Stimulated activated CD8-positive, alpha-beta memory T cell treated with anti-CD3 and anti-CD28 coated beads, Interleukin-15, amount 100 ng/mL, for 48 hours (primary cell): ENCODE measurements at regions not wholly inside any gene's neighbourhood (a gene's known extent, or its start where the extent isn't known, plus 50 kb on each side); places are given as distances from the start of the nearest gene placed in this dataset.

ENCODE experiments used
- DNase-seq, 2 donors: peaks; one replicate each; pipeline ENCODE4 v3.0.0-alpha.2; 2020; ENCODE audit warnings: low read depth in 2 of 2

DNA sequence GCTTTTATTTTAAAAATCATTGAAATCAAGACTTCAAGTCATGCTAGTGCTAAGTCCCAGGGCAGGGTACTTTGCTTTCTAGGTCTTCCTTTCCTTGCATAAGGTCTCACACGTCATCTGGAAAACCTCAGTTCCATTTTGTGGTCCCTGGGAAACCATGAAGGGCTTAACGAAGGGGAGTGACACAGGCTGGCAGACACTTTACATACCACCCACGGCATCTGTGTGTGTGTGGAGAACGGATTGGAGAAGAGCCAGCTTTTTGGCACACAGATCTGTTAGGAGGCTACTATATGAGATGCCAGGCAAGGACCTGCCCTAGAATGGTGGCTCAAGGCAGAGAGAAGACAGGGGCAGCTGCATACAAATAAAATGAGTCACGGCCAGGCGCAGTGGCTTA lies 107.5 kb upstream of the NSMCE3 start:
- DNase-seq: no peak

DNA sequence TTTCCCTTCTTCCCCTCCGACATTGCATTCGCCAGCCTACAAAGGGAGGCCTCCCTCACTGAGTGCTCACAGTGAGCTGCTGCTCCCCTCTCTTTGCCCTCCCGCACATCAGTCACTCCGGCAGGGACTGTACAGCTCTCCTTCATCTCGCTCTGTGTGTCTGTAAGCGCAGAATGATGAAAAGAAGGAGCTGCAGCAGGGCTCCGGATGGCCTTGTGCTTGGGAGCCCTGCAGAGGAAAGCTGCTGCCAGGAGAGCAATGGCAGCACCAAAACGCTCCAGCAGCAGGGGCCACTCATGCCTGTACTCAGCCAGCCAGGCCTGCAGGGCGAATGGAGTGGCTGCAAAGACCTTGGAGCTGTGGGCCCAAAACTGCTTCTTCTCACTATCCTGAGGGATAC lies 107.0 kb upstream of the NSMCE3 start:
- DNase-seq: no peak

DNA sequence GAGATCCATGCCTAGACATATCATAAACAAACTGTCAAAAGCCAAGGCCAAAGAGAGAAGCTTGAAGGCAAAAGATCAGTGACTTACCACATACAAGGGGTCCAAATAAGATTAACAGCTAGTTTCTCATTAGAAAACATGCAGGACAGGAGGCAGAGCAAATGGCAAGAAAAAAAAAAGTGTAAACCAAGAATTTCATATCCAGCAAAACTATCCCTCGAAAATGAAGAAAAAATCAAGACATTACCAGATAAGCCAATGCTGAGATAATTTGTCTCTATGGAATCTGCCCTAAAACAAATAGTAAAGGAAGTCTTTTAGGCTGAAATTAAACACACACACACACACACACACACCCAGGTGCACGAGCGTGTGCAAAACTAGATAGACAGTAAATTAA lies 99.6 kb upstream of the NSMCE3 start:
- DNase-seq: no peak

DNA sequence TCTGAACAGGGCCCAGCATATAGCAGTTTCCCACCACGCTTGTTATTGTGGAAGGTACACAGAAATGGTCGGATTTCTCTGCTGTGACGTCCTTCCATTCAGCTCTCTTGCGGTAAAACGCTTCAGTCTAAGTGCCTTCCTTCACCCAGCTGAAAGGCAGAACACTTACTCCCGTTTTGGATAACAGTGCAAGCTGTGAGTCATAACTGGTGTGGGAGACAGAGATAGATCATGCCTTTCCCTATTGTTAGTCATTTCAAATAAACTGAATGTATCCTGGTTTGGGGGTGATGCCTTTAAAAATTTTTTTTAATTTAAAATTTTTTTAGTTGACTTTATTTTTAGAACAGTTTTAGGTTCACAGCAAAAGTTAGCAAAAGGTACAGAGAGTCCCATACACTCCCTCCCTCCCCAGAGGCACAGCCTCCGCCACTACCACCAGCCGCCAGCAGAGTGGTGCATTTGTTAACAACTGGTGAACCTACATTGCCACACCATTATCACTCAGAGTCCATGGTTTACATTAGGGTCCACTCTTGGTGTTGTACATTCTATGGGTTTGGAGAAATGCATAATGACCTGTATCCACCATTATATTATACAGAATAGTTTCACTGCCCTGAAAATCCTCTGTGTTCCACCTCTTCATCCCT lies 94.9 kb upstream of the NSMCE3 start:
- no peak for DNase-seq

DNA sequence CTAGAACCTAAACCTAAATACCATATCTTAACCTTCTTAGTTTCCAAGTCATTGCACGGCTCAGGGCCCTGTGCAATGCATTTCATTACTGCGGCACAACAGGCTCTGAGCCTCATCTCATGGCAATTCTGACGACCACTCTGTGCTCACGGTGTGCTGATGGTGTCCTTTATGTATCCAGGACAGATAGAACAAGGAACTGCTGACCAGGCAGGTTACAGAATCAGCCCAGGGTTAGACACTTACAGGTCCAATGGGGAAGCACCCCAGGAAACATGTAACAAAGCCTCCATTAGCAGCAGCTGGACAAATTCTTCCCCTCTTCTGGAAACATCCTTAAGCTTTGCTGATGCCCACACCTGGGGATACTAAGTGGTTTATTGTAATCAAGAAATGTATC lies 91.9 kb upstream of the NSMCE3 start:
- no peak for DNase-seq

DNA sequence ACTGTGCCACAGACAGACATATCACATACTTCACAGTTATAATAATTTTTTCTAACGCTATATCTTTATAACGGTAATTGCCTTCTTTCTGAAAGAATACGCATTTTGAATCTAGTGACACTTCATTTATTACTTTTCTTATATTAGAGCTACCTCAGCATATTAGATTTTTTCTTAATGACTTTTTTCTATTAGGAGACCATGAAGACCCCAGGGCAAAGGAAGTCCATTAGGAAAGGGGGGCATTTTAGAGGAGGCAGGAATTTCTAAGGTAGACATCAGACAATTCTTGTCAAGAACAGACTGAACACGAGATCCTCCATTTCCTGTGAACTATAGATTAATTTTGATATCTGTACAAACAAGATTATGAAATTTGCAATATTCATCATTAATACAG lies 90.5 kb upstream of the NSMCE3 start:
- no peak for DNase-seq

DNA sequence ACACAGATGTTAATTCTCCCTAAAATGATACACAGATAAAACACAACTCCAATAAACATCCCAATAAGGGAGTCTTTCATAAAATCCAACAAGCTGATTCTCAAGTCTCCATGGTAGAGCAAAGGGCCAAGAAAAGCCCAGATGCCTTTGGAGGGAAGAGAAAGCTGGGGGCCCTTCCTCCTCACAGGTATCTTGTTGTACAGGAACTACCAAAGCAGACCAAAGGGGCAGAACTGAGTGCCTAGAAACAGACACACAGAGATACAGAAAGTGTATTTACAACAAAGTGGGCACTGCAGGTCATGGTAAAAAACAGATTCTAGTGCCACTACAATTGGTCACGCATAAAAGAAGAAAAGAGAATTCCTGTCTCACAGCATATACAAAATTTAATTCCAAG lies 87.2 kb upstream of the NSMCE3 start:
- no peak for DNase-seq

DNA sequence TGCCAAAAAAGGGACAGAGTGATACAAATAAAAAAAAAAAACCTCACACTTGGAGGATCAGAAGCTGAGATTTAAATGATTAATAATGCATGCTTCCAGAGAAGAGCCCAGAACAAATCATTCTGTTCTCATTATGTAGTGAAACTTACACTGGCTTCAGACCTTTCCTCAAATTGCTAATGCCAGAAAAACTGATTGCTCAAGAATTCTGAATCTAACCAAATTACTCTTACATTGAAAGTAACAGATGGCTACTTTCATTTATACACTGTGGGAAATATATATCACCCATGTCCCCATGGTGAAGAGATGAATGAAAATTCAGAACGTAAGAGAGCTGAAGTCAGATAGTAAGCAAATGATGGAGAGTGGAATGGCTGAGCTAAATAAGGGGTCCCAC lies 85.9 kb upstream of the NSMCE3 start:
- no peak for DNase-seq

DNA sequence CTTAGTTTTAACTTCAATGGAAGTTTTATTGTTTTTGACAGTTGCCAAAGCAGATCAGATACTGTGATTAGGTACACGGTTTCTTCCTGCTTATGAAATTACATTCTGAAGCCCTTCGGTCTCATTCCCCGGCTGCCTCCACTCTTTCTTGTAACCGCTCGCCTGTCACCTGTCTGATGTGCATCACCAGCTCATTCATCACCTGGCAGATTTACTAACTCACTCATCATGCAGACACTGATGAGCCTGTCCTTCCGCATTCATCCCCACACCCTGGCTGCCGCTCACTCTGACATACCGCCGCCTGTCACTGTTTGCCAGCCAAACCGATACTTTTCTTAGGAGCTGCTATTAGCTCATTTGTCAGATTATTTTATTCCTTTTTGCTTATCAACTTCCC lies 82.8 kb upstream of the NSMCE3 start:
- no peak for DNase-seq

DNA sequence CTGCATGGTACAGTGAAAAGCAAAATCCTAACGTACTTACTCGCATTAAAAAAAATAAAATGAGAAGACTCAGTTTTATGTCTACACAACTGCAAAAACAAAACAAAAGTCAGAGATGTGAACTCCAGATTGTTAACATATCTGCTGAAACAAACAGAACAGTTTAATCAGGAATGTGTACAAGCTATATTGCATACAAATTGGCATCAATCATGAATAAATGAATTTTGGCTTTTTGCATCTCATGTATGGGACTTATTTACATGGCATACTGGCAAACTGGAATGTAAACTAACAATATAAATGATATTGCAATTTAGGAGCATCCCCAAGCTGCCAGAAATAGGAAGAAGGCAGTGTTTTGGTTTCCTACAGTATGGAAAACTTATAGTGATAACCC lies 79.6 kb upstream of the NSMCE3 start:
- DNase-seq: no peak

DNA sequence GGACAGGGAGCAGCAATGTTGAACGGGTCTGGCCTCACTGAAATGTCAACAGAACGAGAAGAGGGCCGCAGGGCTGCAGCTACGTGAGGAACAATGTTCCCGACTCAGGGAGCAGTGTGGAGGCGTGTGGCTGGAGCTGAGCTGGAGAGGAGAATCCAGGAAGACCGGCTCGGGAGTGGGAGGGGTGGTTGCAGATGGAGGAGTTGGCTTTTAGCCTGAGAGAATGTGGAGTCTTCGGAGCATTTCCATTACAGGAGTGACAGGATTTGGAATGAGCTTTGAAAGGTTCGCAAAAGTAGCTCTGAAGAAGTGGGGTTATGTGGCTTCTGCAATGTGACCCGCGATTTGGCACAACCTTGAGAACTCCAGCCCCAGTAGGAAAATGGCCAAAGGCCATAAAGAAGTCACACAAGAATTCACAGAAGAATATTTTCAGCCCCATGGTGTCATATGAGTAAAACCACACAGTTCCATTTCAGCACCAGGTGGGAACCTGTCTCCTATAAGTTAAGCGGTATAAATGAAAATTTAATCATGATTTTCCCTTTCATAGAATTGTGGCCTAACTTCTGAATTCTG lies 78.8 kb upstream of the NSMCE3 start:
- DNase-seq: no peak

DNA sequence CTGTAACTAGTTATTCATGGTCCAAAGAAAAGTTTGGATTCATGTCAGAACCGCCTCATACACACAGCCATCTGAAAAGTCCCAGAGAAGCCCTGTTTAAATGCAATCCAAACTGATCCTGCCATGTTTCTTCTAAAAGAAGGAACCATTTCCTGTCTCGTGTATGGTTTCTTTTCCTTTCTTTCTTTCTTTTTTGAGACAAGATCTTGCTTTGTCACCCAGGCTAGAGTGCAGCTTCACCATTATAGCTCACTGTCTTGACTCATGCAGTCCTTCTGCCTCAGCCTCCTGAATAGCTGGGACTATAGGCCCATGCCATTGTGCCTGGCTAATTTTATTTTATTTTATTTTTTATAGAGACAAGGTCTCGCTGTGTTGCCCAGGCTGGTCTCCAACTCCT lies 77.4 kb upstream of the NSMCE3 start:
- DNase-seq: no peak

DNA sequence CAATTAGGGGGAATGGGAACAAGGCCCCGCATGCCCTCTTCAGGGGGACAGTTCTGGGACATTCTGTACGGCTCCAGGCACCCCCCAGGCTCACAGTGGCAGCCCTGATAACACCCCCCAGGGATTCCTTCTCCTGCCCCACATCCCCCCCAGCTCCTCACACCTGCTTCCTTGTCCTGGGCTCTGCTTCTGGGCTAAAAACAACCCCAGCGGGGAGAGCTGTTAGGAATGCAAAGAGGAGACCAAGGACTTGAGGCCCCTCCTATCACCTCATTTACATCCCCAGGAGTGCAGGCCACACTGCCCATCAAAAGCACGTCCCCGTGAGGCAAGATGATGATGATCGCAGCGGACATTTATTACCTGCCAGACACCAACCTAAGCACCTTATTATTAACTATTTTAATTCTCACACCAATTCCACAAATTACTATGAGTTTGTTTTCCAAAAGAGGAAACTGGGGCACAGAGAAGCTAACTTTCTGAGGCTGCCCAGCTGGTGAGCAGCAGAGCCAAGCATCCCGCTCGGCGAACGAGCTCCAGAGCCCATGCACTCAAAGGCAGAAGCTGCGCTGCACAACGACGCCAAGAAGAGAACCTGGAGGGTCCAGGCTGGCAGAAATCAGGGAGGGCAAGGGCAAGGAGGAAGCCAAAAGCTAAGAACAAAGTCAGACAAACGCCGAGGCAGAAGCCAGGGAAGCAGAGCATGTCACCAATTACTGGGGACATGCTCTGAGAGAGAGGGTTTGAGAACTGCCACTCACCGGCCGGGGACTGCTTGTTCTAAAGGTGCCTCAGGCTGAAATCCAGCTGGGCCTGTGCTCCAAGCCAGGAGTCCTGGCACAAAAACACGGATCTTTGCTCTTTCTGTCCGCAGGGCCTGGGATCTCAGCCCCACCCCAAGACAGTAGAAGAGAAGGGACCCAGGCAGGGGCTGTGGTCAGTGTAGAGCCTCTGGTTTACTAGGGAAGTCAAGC lies 76.2 kb upstream of the NSMCE3 start:
- no peak for DNase-seq

DNA sequence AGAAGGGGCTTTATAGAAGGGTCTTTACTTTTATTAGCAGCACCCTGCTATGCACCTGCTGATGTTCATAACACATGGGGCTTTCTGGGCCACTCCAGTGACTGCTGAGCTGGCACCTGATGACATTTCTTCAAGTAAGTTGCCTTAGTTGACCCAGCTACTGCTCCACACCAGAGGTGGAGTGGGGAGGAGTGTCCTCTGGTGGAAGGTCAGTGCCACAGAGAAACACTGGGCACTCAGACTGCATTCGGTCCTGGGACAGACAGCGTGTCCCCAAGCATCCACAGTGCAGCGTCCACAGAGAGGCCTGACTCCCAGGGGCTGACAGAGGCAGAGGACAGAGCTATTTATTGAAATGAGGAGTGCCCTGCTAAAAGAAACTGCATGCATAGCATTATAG lies 74.9 kb upstream of the NSMCE3 start:
- DNase-seq: no peak

DNA sequence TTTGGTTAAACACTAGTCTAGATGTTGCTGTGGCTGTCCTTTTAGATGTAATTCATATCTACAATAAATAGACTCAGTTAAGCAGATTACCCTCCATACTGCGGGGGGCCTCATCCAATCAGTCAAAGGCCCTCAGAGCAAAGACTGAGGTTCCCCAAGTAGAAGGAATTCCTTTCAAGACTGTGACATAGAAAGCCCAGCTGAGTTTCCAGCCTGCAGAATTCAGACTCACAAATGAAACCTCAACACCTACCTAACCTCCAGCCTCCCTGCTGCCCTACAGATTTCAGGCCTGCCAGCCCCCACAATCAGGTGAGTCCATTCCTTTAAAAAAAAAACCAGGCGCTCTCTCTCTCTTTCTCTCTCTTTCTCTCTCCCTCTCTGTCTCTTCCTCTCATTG lies 73.6 kb upstream of the NSMCE3 start:
- DNase-seq: no peak

DNA sequence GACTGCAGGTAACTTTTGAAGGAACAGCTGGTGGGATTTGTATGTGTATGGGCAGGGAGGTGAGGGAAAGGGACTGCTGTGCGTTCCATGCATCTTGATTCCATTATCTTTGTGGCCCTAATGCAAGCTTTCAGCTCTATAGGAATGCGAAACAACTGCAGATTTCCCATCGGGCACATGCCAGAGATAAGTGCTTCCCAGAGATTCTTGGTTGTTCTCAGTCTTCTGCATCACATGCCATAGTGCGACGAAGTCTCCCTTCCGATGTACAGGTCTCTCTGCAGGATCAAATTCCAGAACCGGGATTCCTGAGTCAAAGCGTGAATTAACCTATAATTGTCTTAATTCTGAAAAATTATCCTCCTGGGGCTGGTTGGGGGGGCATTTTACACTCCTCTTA lies 72.6 kb upstream of the NSMCE3 start:
- no peak for DNase-seq

DNA sequence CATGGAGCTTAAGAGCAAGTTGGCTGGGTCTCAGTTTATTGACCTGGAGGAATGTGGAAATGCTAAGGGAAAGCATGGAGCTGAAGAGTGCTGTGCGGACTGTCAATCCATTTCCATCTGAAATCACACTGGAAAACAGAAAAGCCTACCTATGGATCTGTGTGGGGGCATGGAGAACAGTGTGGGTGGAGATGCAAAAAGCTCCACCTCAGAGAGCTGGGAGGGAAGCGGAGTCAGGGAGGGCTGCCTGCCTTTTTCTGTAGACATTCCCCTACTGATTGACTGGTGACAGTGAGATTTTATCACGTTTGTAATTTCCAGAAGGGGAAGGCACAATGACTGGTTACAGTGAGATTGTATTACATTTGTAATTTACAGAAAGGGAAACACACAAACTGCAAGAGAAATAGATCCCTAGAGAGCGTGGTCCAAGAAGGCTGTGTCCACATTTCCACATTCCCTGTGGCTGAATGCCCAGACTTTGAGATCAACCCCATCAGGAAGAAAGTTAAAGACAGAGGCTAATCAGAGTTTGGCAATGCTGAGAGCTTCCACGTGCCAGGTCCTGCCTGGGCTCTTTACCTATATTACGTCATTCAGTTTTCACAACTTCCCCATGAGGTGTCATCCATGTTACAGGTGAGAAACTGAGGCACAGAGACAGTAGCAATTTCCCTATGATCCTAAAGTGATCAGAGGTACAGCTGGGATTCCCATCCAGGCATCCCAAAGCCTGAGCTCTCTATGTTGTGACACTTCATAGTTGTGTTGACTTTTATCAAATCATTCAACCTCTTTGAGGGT lies 67.7 kb upstream of the NSMCE3 start:
- no peak for DNase-seq

DNA sequence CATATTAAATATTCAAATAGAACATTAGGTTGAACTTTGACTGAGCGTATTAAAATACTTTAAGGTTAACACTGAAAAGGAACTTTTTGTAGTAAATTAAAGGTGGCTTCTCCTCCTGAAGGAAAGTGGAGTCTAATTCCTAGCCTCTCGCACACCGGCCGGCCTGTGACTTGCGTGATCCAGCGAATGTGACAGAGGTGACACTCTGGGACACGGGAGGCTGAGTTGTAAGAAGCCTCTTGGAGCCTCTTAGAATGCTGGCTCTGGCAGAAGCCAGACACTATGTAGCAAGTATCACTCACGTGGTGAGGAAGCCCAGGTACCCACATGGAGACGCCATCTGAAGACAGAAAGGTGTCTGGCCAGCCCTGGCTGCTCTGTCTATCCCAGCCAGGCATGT lies 64.9 kb upstream of the NSMCE3 start:
- DNase-seq: no peak

DNA sequence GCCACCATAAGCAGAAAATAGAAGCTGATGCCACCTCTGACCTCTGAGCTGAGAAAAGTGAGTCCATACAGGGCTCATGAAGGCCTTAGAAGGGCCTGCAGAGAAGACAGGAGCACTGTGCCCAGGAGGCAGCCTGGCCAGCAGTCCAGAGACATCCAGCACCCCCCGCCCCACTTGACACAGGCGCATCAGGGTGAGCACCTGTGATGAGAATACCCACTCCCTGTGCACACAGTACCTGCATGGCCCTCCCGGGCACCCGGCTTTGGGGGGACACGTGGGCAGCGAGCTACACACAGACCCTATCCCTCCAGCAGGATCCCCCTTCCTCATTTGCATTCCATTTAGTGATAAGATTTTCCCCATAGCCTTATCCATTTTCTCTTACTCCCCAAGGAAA lies 63.6 kb upstream of the NSMCE3 start:
- DNase-seq: no peak

DNA sequence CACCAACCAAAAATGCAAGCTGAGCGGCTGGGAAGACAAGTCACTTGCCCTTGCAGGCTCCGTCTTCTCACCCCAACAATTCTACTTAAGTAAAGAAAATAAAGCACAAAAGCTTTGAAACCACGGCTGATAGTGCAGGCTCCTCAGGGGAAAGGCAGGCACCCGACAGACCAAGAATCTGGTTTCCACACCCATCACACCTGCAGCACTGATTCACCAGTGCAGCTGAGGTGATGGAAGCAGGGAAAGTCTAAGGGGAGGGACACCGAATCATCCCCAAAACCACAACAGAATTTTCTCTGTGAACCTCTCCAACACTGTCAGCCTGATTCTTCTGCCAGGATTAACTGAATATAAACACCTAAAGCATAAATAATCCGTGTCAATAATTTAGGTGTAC lies 62.0 kb upstream of the NSMCE3 start:
- DNase-seq: no peak

DNA sequence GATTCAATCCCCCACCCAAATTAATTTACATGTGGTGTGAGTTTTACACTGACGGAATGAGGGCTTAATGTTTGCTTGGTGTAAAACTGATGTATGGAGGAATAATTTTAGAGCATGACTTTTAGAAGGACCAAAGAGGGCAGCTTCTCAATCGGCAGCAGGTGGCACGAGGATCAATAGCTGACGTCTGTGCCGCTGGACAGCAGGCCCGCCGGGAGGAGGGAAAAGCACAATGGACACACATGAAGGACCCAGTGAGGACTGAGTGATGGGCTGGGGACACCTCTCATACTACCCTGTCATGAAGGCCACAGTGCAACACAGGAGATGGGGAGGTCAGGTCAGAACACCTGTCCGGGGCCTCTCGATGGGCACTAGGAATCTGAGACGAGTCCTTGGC lies 61.4 kb upstream of the NSMCE3 start:
- DNase-seq: no peak

DNA sequence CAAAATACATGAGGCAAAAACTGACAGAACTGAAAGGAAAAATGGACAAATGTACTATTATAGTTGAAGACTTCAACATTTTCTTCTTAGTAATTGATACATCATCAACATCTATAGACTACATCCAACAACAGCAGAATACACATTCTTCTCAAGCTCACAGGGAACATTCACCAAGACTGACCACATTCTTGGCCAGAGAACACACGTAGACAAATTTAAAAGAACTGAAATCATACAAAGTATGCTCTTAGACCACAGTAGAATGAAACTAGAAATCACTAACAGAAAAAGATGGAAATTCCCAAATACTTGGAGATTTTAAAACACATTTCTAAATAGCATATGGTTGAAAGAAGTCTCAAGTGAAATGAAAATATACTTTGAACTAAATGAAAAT lies 55.1 kb upstream of the NSMCE3 start:
- no peak for DNase-seq
